ENCODE measurements at regions not wholly inside any gene's neighbourhood (a gene's known extent, or its start where the extent isn't known, plus 50 kb on each side); places are given as distances from the start of the nearest gene placed in this dataset.

GRCh38 chr3:59451800-59452746 is 402.2 kb upstream of the CFAP20DC start:
- Mint-ChIP-seq H3K4me3 (peak overlapping the region; percentile 49 to 90 (median 78)), H3K36me3 (no peaks in the 10 kb centered on the region), H3K27ac (peak overlapping the region; percentile 65 to 93 (median 77)), H3K9me3 (peaks cover 0 to 5% (median 0%) of the 10 kb centered on the region in 3 donors), H3K27me3 (no peaks in the 10 kb centered on the region), H3K4me1 (peaks cover 30 to 41% (median 40%) of the 10 kb centered on the region in 3 donors)

GRCh38 chr3:59450946-59451763 is 401.3 kb upstream of the CFAP20DC start:
- Mint-ChIP-seq H3K4me1 (peaks cover 31 to 40% (median 40%) of the 10 kb centered on the region in 3 donors), H3K36me3 (no peaks in the 10 kb centered on the region), H3K9me3 (peaks cover 0 to 5% (median 0%) of the 10 kb centered on the region in 3 donors), H3K27me3 (no peaks in the 10 kb centered on the region), H3K4me3 (peak overlapping the region; percentile 49 to 90 (median 78)), H3K27ac (peak overlapping the region; percentile 65 to 93 (median 77))

GRCh38 chr3:59450437-59450836 is 400.6 kb upstream of the CFAP20DC start:
- Mint-ChIP-seq H3K36me3 (peaks cover under 1% of the 10 kb centered on the region), H3K27me3 (no peaks in the 10 kb centered on the region), H3K4me1 (peaks cover 31 to 40% (median 40%) of the 10 kb centered on the region in 3 donors), H3K4me3 (peak overlapping the region in 1 of 4 donors; percentile 33), H3K9me3 (peaks cover 0 to 5% (median 0%) of the 10 kb centered on the region in 3 donors), H3K27ac (peak overlapping the region; percentile 77 to 93 (median 87))

GRCh38 chr3:59446775-59447465 is 397.1 kb upstream of the CFAP20DC start:
- H3K27ac Mint-ChIP-seq: no peak overlapping the region
- peak overlapping the region in 1 of 4 donors; percentile 48 for H3K4me3 Mint-ChIP-seq
- peaks cover 26 to 33% (median 27%) of the 10 kb centered on the region in 3 donors for H3K4me1 Mint-ChIP-seq
- H3K27me3 Mint-ChIP-seq: no peaks in the 10 kb centered on the region
- H3K36me3 Mint-ChIP-seq: peaks cover 3% of the 10 kb centered on the region
- peaks cover 0 to 5% (median 0%) of the 10 kb centered on the region in 3 donors for H3K9me3 Mint-ChIP-seq

- Mint-ChIP-seq H3K36me3 (peaks cover 3% of the 10 kb centered on the region), H3K27ac (no peak overlapping the region), H3K27me3 (no peaks in the 10 kb centered on the region), H3K9me3 (peaks cover 0 to 5% (median 0%) of the 10 kb centered on the region in 3 donors), H3K4me3 (no peak overlapping the region), H3K4me1 (peaks cover 5 to 13% (median 9%) of the 10 kb centered on the region in 3 donors)
Observed at GRCh38 chr3:59444676-59445075, 394.9 kb upstream of the CFAP20DC start.

- peaks cover 3% of the 10 kb centered on the region for H3K36me3 Mint-ChIP-seq
- peaks cover 1 to 9% (median 5%) of the 10 kb centered on the region in 3 donors for H3K4me1 Mint-ChIP-seq
Observed at GRCh38 chr3:59444294-59444671, 394.5 kb upstream of the CFAP20DC start.

GRCh38 chr3:59443618-59444293 is 393.9 kb upstream of the CFAP20DC start:
- H3K27ac Mint-ChIP-seq: no peak overlapping the region
- H3K36me3 Mint-ChIP-seq: peaks cover 3% of the 10 kb centered on the region
- no peak overlapping the region for H3K4me3 Mint-ChIP-seq
- H3K4me1 Mint-ChIP-seq: peaks cover 0 to 5% (median 3%) of the 10 kb centered on the region in 3 donors
- no peaks in the 10 kb centered on the region for H3K27me3 Mint-ChIP-seq
- H3K9me3 Mint-ChIP-seq: peaks cover 0 to 5% (median 0%) of the 10 kb centered on the region in 3 donors

More at GRCh38 chr3:59444294-59444671, 394.5 kb upstream of the CFAP20DC start:
- Mint-ChIP-seq H3K27me3 (no peaks in the 10 kb centered on the region), H3K27ac (no peak overlapping the region), H3K9me3 (peaks cover 0 to 5% (median 0%) of the 10 kb centered on the region in 3 donors), H3K4me3 (no peak overlapping the region)

- H3K27me3 Mint-ChIP-seq: no peaks in the 10 kb centered on the region
- no peaks in the 10 kb centered on the region for H3K9me3 Mint-ChIP-seq
- H3K27ac Mint-ChIP-seq: no peak overlapping the region
- no peak overlapping the region for H3K4me3 Mint-ChIP-seq
- H3K36me3 Mint-ChIP-seq: peaks cover 5% of the 10 kb centered on the region
- peaks cover 0 to 5% (median 2%) of the 10 kb centered on the region in 3 donors for H3K4me1 Mint-ChIP-seq
Observed at GRCh38 chr3:59442046-59442445, 392.2 kb upstream of the CFAP20DC start.

GRCh38 chr3:59440285-59441028 is 390.6 kb upstream of the CFAP20DC start:
- peaks cover 5% of the 10 kb centered on the region for H3K36me3 Mint-ChIP-seq
- no peak overlapping the region for H3K4me3 Mint-ChIP-seq
- H3K27ac Mint-ChIP-seq: no peak overlapping the region
- peaks cover 0 to 5% (median 0%) of the 10 kb centered on the region in 3 donors for H3K4me1 Mint-ChIP-seq
- H3K9me3 Mint-ChIP-seq: no peaks in the 10 kb centered on the region
- H3K27me3 Mint-ChIP-seq: no peaks in the 10 kb centered on the region

- Mint-ChIP-seq H3K9me3 (peaks cover 0 to 5% (median 2%) of the 10 kb centered on the region in 3 donors), H3K27me3 (no peaks in the 10 kb centered on the region), H3K36me3 (peaks cover 4% of the 10 kb centered on the region), H3K4me3 (no peak overlapping the region), H3K27ac (no peak overlapping the region), H3K4me1 (no peaks in the 10 kb centered on the region)
Observed at GRCh38 chr3:59438492-59438891, 388.7 kb upstream of the CFAP20DC start.

GRCh38 chr3:59436164-59436958 is 386.5 kb upstream of the CFAP20DC start:
- Mint-ChIP-seq H3K27ac (no peak overlapping the region), H3K27me3 (no peaks in the 10 kb centered on the region), H3K36me3 (peaks cover 4% of the 10 kb centered on the region), H3K9me3 (peaks cover 2 to 9% (median 2%) of the 10 kb centered on the region in 3 donors), H3K4me1 (no peaks in the 10 kb centered on the region), H3K4me3 (no peak overlapping the region)

- Mint-ChIP-seq H3K4me3 (no peak overlapping the region), H3K9me3 (peaks cover 2 to 9% (median 2%) of the 10 kb centered on the region in 3 donors), H3K27me3 (no peaks in the 10 kb centered on the region), H3K36me3 (peaks cover 3% of the 10 kb centered on the region), H3K27ac (no peak overlapping the region), H3K4me1 (no peaks in the 10 kb centered on the region)
Observed at GRCh38 chr3:59433546-59433945, 383.7 kb upstream of the CFAP20DC start.

- Mint-ChIP-seq H3K9me3 (peaks cover 2 to 9% (median 2%) of the 10 kb centered on the region in 3 donors), H3K36me3 (peaks cover 1% of the 10 kb centered on the region), H3K27ac (no peak overlapping the region), H3K4me1 (no peaks in the 10 kb centered on the region), H3K27me3 (no peaks in the 10 kb centered on the region), H3K4me3 (no peak overlapping the region)
Observed at GRCh38 chr3:59432665-59433064, 382.8 kb upstream of the CFAP20DC start.
